ENCODE measurements at regions not wholly inside any gene's neighbourhood (a gene's known extent, or its start where the extent isn't known, plus 50 kb on each side); places are given as distances from the start of the nearest gene placed in this dataset.
"Not testable (repeated sequence)": the region's sequence is repeated elsewhere in the genome, so short reads cannot be mapped to it uniquely, and the experiment has no call there.

DNA sequence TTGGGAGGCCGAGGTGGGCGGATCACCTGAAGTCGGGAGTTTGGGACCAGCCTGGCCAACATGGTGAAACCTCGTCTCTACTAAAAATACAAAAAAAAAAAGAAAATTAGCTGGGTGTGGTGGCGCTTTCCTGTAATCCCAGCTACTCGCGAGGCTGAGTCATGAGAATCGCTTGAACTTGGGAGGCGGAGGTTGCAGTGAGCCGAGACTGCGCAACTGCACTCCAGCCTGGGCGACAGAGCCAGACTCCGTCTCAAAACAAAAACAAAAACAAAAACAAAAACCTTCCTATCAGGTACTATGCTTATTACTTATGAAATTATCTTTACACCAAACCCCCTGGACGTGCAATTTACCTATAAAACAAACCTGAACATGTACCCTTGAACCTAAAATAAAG lies 106.0 kb upstream of the PNPT1 start:
- TF ChIP-seq, protein P1, sequence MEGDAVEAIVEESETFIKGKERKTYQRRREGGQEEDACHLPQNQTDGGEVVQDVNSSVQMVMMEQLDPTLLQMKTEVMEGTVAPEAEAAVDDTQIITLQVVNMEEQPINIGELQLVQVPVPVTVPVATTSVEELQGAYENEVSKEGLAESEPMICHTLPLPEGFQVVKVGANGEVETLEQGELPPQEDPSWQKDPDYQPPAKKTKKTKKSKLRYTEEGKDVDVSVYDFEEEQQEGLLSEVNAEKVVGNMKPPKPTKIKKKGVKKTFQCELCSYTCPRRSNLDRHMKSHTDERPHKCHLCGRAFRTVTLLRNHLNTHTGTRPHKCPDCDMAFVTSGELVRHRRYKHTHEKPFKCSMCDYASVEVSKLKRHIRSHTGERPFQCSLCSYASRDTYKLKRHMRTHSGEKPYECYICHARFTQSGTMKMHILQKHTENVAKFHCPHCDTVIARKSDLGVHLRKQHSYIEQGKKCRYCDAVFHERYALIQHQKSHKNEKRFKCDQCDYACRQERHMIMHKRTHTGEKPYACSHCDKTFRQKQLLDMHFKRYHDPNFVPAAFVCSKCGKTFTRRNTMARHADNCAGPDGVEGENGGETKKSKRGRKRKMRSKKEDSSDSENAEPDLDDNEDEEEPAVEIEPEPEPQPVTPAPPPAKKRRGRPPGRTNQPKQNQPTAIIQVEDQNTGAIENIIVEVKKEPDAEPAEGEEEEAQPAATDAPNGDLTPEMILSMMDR (IDR thresholded peaks at IDR 0.05): not testable (repeated sequence)
- TF ChIP-seq POLR2A (IDR thresholded peaks at IDR 0.05): not testable (repeated sequence)
